Prostate gland (tissue), 1 donor: ENCODE measurements at regions not wholly inside any gene's neighbourhood (a gene's known extent, or its start where the extent isn't known, plus 50 kb on each side); places are given as distances from the start of the nearest gene placed in this dataset.

Experiments
- POLR2A ChIP-seq: fragments of 450-650 bp; IDR thresholded peaks from one replicate; pipeline ENCODE4 v1.6.1; 2016; ENCODE audit warnings: antibody characterized with exemption, mild to moderate bottlenecking
- POLR2AphosphoS5 ChIP-seq: sonication (generic); formaldehyde crosslinking; IDR thresholded peaks from one replicate; pipeline ENCODE4 v1.6.1; 2017; ENCODE audit warnings: antibody characterized with exemption

DNA sequence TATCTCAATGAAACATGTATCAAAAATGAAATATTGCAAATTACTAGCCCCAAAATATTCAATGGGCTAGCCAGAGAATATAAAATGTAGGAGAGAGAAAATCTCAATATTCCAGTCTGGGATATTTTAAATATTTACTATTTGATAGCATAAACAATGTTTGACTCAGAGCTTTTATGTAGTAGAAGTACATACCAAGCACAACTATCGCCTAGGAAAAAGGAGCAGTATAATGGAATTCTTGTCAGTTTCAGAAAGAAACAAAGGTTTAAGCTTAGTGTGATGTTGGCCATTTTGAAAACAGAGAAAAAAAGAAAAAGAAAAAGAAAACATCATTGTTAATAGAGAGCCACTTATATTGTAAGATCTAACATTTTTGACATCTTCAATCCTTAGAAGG lies 1961.9 kb upstream of the CELF4 start:
- no peak for TF ChIP-seq POLR2AphosphoS5
- TF ChIP-seq POLR2A = no peak
